OCI-LY3 (cell line): ENCODE measurements at regions not wholly inside any gene's neighbourhood (a gene's known extent, or its start where the extent isn't known, plus 50 kb on each side); places are given as distances from the start of the nearest gene placed in this dataset.

Experiments used
- H2AFZ ChIP-seq: fragments of 200-600, 300-600 bp; shearing (Covaris generic); 2 replicates; pipeline ENCODE4 v1.6.0; 2014; ENCODE audit warnings: antibody characterized with exemption, low read depth, low read length
- H3K27ac ChIP-seq: fragments of 200-600, 300-600 bp; sonication (generic); 2 replicates; pipeline ENCODE4 v1.5.1; 2014; ENCODE audit warnings: mild to moderate bottlenecking, low read length, moderate library complexity, mixed read lengths
- H3K27me3 ChIP-seq: fragments of 200-600, 300-600 bp; sonication (generic); 2 replicates; pipeline ENCODE4 v1.6.1; 2014; ENCODE audit warnings: low read depth, low read length, mixed read lengths
- H3K36me3 ChIP-seq: fragments of 200-600, 300-600 bp; sonication (generic); replicated peaks from 2 replicates; pipeline ENCODE3; 2014; ENCODE audit warnings: low read depth, low read length, mixed read lengths
- H3K4me1 ChIP-seq: fragments of 300-600, 200-600 bp; sonication (generic); 2 replicates; pipeline ENCODE4 v1.6.1; 2014; ENCODE audit warnings: low read length, mixed read lengths
- H3K4me2 ChIP-seq: fragments of 200-600, 300-600 bp; sonication (generic); 2 replicates; pipeline ENCODE4 v1.6.1; 2014; ENCODE audit warnings: low read length, mixed read lengths
- H3K4me3 ChIP-seq: fragments of 300-600, 200-600 bp; sonication (generic); 2 replicates; pipeline ENCODE4 v1.5.1; 2014; ENCODE audit warnings: antibody characterized with exemption, mild to moderate bottlenecking, low read length, moderate library complexity
- H3K79me2 ChIP-seq: fragments of 300-600, 200-600 bp; shearing (Covaris generic); 2 replicates; pipeline ENCODE4 v1.6.1; 2014; ENCODE audit warnings: mild to moderate bottlenecking, low read length, mixed read lengths
- H3K9ac ChIP-seq: fragments of 300-600, 200-600 bp; shearing (Covaris generic); 2 replicates; pipeline ENCODE4 v1.6.0; 2014; ENCODE audit warnings: mild to moderate bottlenecking, low read length, moderate library complexity
- H3K9me3 ChIP-seq: fragments of 200-600, 300-600 bp; shearing (Covaris generic); 2 replicates; pipeline ENCODE4 v1.6.1; 2014; ENCODE audit warnings: low read length, mixed read lengths; ENCODE audit not compliant: insufficient read depth
- H4K20me1 ChIP-seq: fragments of 200-600, 300-600 bp; sonication (generic); 2 replicates; pipeline ENCODE4 v1.6.1; 2016; ENCODE audit warnings: low read length, mixed read lengths; ENCODE audit not compliant: insufficient read depth
- EZH2phosphoT487 ChIP-seq: fragments of 200-600 bp; shearing (Covaris generic); IDR thresholded peaks from 2 replicates; pipeline ENCODE4 v1.6.1; 2018; ENCODE audit warnings: antibody characterized with exemption, mixed run types, low read depth
- TF ChIP-seq, protein P1 (sequence below): fragments of 200-600, 300-600 bp; sonication (generic); IDR thresholded peaks from 2 replicates; pipeline ENCODE4 v1.5.1; 2014; ENCODE audit warnings: antibody characterized with exemption, low read length, low read depth

DNA sequence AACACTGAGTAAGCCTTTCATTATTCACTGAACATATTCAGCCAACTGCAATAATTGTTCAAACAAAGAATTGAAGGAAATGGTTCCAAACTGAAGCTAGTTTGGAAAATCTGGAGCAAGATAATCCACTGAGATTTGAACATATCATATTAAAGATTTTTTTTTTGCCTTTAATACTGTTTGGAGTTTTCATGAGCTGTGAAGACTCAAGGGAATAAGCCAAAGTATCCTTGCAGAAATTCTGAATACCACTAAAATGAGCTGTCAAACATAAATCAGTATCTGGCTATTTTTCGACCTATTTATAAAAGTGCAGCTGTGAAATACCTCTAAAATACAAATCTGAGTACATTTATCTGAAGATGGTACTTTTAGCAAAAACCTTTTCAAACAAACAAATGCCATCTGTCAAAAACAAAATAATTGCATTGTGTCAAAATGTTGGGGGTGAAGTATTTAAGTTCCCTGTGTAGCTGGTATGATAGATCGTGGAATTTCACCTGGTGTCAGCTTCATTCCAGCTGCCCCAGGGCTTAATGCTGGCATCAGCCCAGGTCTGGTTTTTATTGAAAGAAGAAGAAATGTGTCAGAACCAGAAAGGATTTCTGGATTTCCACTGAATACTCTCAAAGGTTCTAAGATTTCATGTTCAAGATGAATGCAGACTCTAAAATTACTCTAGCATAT lies 149.0 kb upstream of the GRAMD2B start:
- H3K27ac ChIP-seq, result no peak overlapping the region
- H3K79me2 ChIP-seq, result no peaks in the 10 kb centered on the region
- H4K20me1 ChIP-seq, result no peaks in the 10 kb centered on the region
- H3K36me3 ChIP-seq, result no peaks in the 10 kb centered on the region
- TF ChIP-seq, protein P1, sequence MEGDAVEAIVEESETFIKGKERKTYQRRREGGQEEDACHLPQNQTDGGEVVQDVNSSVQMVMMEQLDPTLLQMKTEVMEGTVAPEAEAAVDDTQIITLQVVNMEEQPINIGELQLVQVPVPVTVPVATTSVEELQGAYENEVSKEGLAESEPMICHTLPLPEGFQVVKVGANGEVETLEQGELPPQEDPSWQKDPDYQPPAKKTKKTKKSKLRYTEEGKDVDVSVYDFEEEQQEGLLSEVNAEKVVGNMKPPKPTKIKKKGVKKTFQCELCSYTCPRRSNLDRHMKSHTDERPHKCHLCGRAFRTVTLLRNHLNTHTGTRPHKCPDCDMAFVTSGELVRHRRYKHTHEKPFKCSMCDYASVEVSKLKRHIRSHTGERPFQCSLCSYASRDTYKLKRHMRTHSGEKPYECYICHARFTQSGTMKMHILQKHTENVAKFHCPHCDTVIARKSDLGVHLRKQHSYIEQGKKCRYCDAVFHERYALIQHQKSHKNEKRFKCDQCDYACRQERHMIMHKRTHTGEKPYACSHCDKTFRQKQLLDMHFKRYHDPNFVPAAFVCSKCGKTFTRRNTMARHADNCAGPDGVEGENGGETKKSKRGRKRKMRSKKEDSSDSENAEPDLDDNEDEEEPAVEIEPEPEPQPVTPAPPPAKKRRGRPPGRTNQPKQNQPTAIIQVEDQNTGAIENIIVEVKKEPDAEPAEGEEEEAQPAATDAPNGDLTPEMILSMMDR, result no peak
- TF ChIP-seq EZH2phosphoT487, result no peak
- no peak overlapping the region for H3K9ac ChIP-seq
- H3K4me2 ChIP-seq, result no peak overlapping the region
- no peak overlapping the region for H3K4me3 ChIP-seq
- no peaks in the 10 kb centered on the region for H3K27me3 ChIP-seq
- no peaks in the 10 kb centered on the region for H3K9me3 ChIP-seq
- no peaks in the 10 kb centered on the region for H3K4me1 ChIP-seq
- H2AFZ ChIP-seq, result no peak overlapping the region

DNA sequence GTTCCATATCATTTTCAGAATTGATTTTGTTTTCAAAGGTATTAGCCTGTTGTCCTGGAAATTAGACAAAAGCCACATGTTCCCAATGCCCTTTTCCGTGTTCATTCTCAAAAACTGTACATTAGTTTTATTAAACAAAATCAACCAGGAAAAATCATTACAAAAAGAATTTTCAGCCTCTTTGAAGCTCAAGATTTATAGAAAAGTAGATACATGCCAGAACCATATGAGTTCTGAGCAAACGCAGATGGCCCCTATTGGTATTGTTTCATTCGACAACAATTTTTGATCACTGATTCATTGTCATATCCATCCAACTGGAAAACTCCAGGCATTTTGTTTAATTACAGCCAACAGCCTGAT lies 148.5 kb upstream of the GRAMD2B start:
- H3K9me3 ChIP-seq, result no peaks in the 10 kb centered on the region
- H3K79me2 ChIP-seq, result no peaks in the 10 kb centered on the region
- H3K36me3 ChIP-seq, result no peaks in the 10 kb centered on the region
- no peak overlapping the region for H3K4me3 ChIP-seq
- no peak overlapping the region for H2AFZ ChIP-seq
- no peak overlapping the region for H3K9ac ChIP-seq
- no peaks in the 10 kb centered on the region for H3K4me1 ChIP-seq
- no peak overlapping the region for H3K4me2 ChIP-seq
- H3K27ac ChIP-seq, result no peak overlapping the region
- H4K20me1 ChIP-seq, result no peaks in the 10 kb centered on the region
- H3K27me3 ChIP-seq, result no peaks in the 10 kb centered on the region
- TF ChIP-seq, protein P1, result no peak
- TF ChIP-seq EZH2phosphoT487, result no peak

DNA sequence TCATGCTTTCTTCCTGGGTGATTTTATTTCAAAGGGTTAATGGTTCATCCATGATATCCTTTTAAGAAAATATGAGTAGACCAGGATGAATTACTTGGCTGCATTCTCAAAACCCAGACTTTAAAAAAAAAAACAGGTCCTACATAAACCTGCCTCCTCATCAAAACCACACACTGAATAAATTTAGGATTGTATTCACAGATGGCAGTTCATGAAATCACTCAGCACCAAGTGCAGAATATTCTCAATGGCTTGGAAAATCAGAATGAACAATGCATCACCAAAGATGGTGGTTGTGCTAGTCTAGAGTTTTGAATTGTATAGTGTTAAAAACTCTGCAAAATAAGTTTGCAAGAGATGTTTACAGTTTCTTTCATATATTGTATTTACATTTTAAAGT lies 145.4 kb upstream of the GRAMD2B start:
- H3K4me1 ChIP-seq, result no peaks in the 10 kb centered on the region
- H2AFZ ChIP-seq, result no peak overlapping the region
- no peaks in the 10 kb centered on the region for H4K20me1 ChIP-seq
- no peaks in the 10 kb centered on the region for H3K79me2 ChIP-seq
- no peaks in the 10 kb centered on the region for H3K27me3 ChIP-seq
- no peaks in the 10 kb centered on the region for H3K9me3 ChIP-seq
- TF ChIP-seq EZH2phosphoT487, result no peak
- TF ChIP-seq, protein P1, result no peak
- H3K27ac ChIP-seq, result no peak overlapping the region
- H3K4me3 ChIP-seq, result no peak overlapping the region
- no peak overlapping the region for H3K9ac ChIP-seq
- no peaks in the 10 kb centered on the region for H3K36me3 ChIP-seq
- no peak overlapping the region for H3K4me2 ChIP-seq

DNA sequence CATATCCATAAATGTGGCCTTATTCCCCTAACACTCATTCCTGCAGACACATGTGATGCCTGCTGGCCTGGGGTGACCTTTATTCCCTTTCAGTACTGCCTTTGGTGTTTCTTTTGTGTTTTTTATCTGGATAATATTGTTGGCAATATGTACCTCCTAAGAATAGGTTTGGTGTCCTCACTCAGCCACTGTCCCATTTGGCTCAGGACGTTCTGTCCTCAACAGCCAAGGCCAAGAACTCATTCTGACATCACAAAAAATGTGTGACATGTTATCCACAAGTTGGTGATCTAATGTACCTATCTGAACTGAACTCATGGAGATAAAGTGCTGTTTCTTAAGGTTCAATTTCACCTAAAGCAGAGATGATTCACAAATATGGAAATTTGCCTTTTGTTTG lies 142.9 kb upstream of the GRAMD2B start:
- Histone ChIP-seq H3K4me2 (no peak overlapping the region), H2AFZ (no peak overlapping the region), H3K4me3 (no peak overlapping the region), H3K27me3 (no peaks in the 10 kb centered on the region), H3K9ac (no peak overlapping the region), H3K4me1 (no peaks in the 10 kb centered on the region), H4K20me1 (no peaks in the 10 kb centered on the region), H3K9me3 (no peaks in the 10 kb centered on the region), H3K79me2 (no peaks in the 10 kb centered on the region), H3K36me3 (no peaks in the 10 kb centered on the region), H3K27ac (no peak overlapping the region)
- TF ChIP-seq, protein P1, result no peak
- no peak for TF ChIP-seq EZH2phosphoT487
